ENCODE measurements at regions not wholly inside any gene's neighbourhood (a gene's known extent, or its start where the extent isn't known, plus 50 kb on each side); places are given as distances from the start of the nearest gene placed in this dataset.

- no peaks in the 10 kb centered on the region for H3K9me2 ChIP-seq (replicated peaks; ENCODE audit: insufficient read depth)
- peak; percentile 60 for TF ChIP-seq CTCF (IDR thresholded peaks at IDR 0.05; ENCODE audit: poor library complexity)
- no peak for TF ChIP-seq EZH2phosphoT487 (IDR thresholded peaks at IDR 0.05; ENCODE audit: low read depth, severe bottlenecking, unreplicated experiment)
- no peak overlapping the region for H2AFZ ChIP-seq
- WGBS (ENCODE audit: low lambda C conversion rate, missing lambda C conversion rate): 37% methylated on average over 1 of the region's 1 CpG
- H4K20me1 ChIP-seq (ENCODE audit: insufficient read depth, poor library complexity, severe bottlenecking): no peaks in the 10 kb centered on the region
- H3K9me3 ChIP-seq (ENCODE audit: low read depth): no peaks in the 10 kb centered on the region
- H3K27me3 ChIP-seq: no peaks in the 10 kb centered on the region
- no peak overlapping the region for H3K27ac ChIP-seq
- H3K4me3 ChIP-seq: no peak overlapping the region
- no peaks in the 10 kb centered on the region for H3K79me2 ChIP-seq
- H3K4me2 ChIP-seq: no peak overlapping the region
- DNase-seq (ENCODE audit: low spot score): peak; percentile 15
- H3K36me3 ChIP-seq (replicated peaks; ENCODE audit: insufficient read depth, low read depth): no peaks in the 10 kb centered on the region
- no peaks in the 10 kb centered on the region for H3K4me1 ChIP-seq (ENCODE audit: insufficient read depth)
These were observed 417.9 kb downstream of the IPMK start for GRCh38 chr10:57849691-57850357.

GRCh38 chr10:57846307-57847065, 421.2 kb downstream of the IPMK start:
- Histone ChIP-seq H3K4me2 (no peak overlapping the region), H3K36me3 (replicated peaks; ENCODE audit: insufficient read depth, low read depth) (no peaks in the 10 kb centered on the region), H3K9me3 (ENCODE audit: low read depth) (no peaks in the 10 kb centered on the region), H3K9me2 (replicated peaks; ENCODE audit: insufficient read depth) (no peaks in the 10 kb centered on the region), H4K20me1 (ENCODE audit: insufficient read depth, poor library complexity, severe bottlenecking) (no peaks in the 10 kb centered on the region), H3K79me2 (no peaks in the 10 kb centered on the region), H3K27ac (no peak overlapping the region), H2AFZ (no peak overlapping the region), H3K4me3 (no peak overlapping the region), H3K4me1 (ENCODE audit: insufficient read depth) (no peaks in the 10 kb centered on the region), H3K27me3 (no peaks in the 10 kb centered on the region)
- DNase-seq (ENCODE audit: low spot score): no peak
- 54% methylated on average over 2 of the region's 2 CpGs for WGBS (ENCODE audit: low lambda C conversion rate, missing lambda C conversion rate)
- TF ChIP-seq EZH2 (IDR thresholded peaks at IDR 0.05; ENCODE audit: borderline replicate concordance): no peak

- Histone ChIP-seq H3K79me2 (no peaks in the 10 kb centered on the region), H4K20me1 (ENCODE audit: insufficient read depth, poor library complexity, severe bottlenecking) (no peaks in the 10 kb centered on the region), H3K4me3 (no peak overlapping the region), H2AFZ (peak overlapping the region; percentile 21), H3K27me3 (no peaks in the 10 kb centered on the region), H3K27ac (no peak overlapping the region), H3K4me1 (ENCODE audit: insufficient read depth) (no peaks in the 10 kb centered on the region), H3K9me3 (ENCODE audit: low read depth) (no peaks in the 10 kb centered on the region), H3K4me2 (peak overlapping the region; percentile 56), H3K9me2 (replicated peaks; ENCODE audit: insufficient read depth) (no peaks in the 10 kb centered on the region), H3K36me3 (replicated peaks; ENCODE audit: insufficient read depth, low read depth) (no peaks in the 10 kb centered on the region)
- TF ChIP-seq CTCF (IDR thresholded peaks at IDR 0.05; ENCODE audit: poor library complexity): no peak
- TF ChIP-seq EZH2phosphoT487 (IDR thresholded peaks at IDR 0.05; ENCODE audit: low read depth, severe bottlenecking, unreplicated experiment): no peak
- TF ChIP-seq EZH2 (IDR thresholded peaks at IDR 0.05; ENCODE audit: borderline replicate concordance): no peak
- peak; percentile 9 for DNase-seq (ENCODE audit: low spot score)
- 57% methylated on average over 4 of the region's 4 CpGs for WGBS (ENCODE audit: low lambda C conversion rate, missing lambda C conversion rate)
These were observed 423.2 kb downstream of the IPMK start for GRCh38 chr10:57844387-57844998.

Measured in hepatocyte (in vitro differentiated cells).